K562 (cell line): ENCODE measurements at regions not wholly inside any gene's neighbourhood (a gene's known extent, or its start where the extent isn't known, plus 50 kb on each side); places are given as distances from the start of the nearest gene placed in this dataset.

Experiments
- ATAC-seq: fragments of 200-7000 bp; cut with Tn5 transposase; 3 replicates; pipeline ENCODE4 v1.9.1; 2020; ENCODE audit warnings: moderate library complexity
- BruUV-seq: library from RNA; stranded (reverse); fragments of 400-500 nt; replicated peaks from 2 replicates; lab custom pipeline; 2021; lab: Mats Ljungman, UMichigan
- CTCF ChIA-PET: fragments of 300-600 bp; formaldehyde crosslinking; extraction: SDS; loops from one replicate; lab custom pipeline; 2021; ENCODE audit warnings: low intra/inter-chr PET ratio; lab: Yijun Ruan, JAX
- POLR2A ChIA-PET: fragments of 300-600, 350-650 bp; sonication (Branson Sonifier 250); formaldehyde crosslinking; extraction: SDS; loops from one replicate; lab custom pipeline; 2021; ENCODE audit warnings: antibody characterized with exemption, inconsistent platforms; lab: Yijun Ruan, JAX
- DNase-seq, 4 experiments: peaks; one replicate each; pipeline versions ENCODE4 v3.0.0 to v3.0.0-alpha.2; 2011 to 2018; ENCODE audit warnings: low spot score in 3 of 4, mixed read lengths in 3 of 4; ENCODE audit errors: extremely low read depth in 1 of 4
- FAIRE-seq: peaks from 2 replicates; lab custom pipeline; 2011; peaks lifted over from hg19 to GRCh38; lab: Jason Lieb, UNC
- H2AFZ ChIP-seq: 2 replicates; pipeline ENCODE4 v1.6.0; 2011; ENCODE audit warnings: low read depth, low read length, control low read depth, inconsistent platforms
- H3K27ac ChIP-seq: fragments of 200-600 bp; 3 replicates; pipeline ENCODE4 v1.8.0; 2011; ENCODE audit warnings: low read depth, mild to moderate bottlenecking, control low read depth, inconsistent platforms, low read length, moderate library complexity, mixed read lengths; ENCODE audit errors: extremely low read depth
- H3K27me3 ChIP-seq, 2 experiments: fragments of 300-600 bp in 1 of 2; 2 replicates in 1 of 2; 3 replicates in 1 of 2; pipeline versions ENCODE4 v1.6.0 to v1.8.0; 2011; ENCODE audit warnings: inconsistent platforms in 2 of 2, low read length in 2 of 2, mild to moderate bottlenecking in 1 of 2, mixed read lengths in 1 of 2, moderate library complexity in 1 of 2; ENCODE audit not compliant: control insufficient read depth in 2 of 2, insufficient read depth in 2 of 2
- H3K36me3 ChIP-seq: fragments of 300-600 bp; 3 replicates; pipeline ENCODE4 v1.8.0; 2011; ENCODE audit warnings: mild to moderate bottlenecking, low read length, inconsistent platforms; ENCODE audit not compliant: control insufficient read depth, insufficient read depth
- H3K4me1 ChIP-seq, 2 experiments: fragments of 200-600 bp in 1 of 2; replicated peaks in 1 of 2; 2 replicates in 1 of 2; 3 replicates in 1 of 2; pipeline versions ENCODE4 v1.5.1 to v1.8.0; 2011; ENCODE audit warnings: inconsistent platforms in 2 of 2, low read length in 2 of 2, mild to moderate bottlenecking in 1 of 2, mixed read lengths in 1 of 2, moderate library complexity in 1 of 2; ENCODE audit not compliant: control insufficient read depth in 2 of 2, insufficient read depth in 2 of 2
- H3K4me2 ChIP-seq: 2 replicates; pipeline ENCODE4 v1.6.1; 2011; ENCODE audit warnings: low read length, control low read depth, inconsistent platforms, mixed read lengths; ENCODE audit not compliant: insufficient read depth
- H3K4me3 ChIP-seq: fragments of 200-600 bp; sonication (generic), shearing (Covaris generic); 2 replicates; pipeline ENCODE4 v1.5.1; 2016; ENCODE audit warnings: control low read depth, inconsistent platforms
- H3K79me2 ChIP-seq: fragments of 200-600 bp; 3 replicates; pipeline ENCODE4 v1.8.0; 2011; ENCODE audit warnings: low read length, inconsistent platforms; ENCODE audit not compliant: control insufficient read depth, insufficient read depth
- H3K9ac ChIP-seq, 2 experiments: 2 replicates each; pipeline versions ENCODE4 v1.6.0 to v1.6.1; 2011; ENCODE audit warnings: low read depth in 2 of 2, low read length in 2 of 2, control low read depth in 1 of 2, inconsistent platforms in 1 of 2, mild to moderate bottlenecking in 1 of 2, mixed read lengths in 1 of 2; ENCODE audit not compliant: insufficient read depth in 1 of 2
- H3K9me1 ChIP-seq: one replicate; pipeline ENCODE4 v1.6.0; 2011; ENCODE audit warnings: inconsistent platforms, mild to moderate bottlenecking, low read length, moderate library complexity; ENCODE audit not compliant: control insufficient read depth, insufficient read depth
- H3K9me3 ChIP-seq: replicated peaks from 2 replicates; pipeline ENCODE4 v1.5.1; 2011; ENCODE audit warnings: low read depth, low read length, inconsistent platforms; ENCODE audit not compliant: control insufficient read depth, insufficient read depth
- H4K20me1 ChIP-seq: replicated peaks from 2 replicates; pipeline ENCODE4 v1.6.1; 2011; ENCODE audit warnings: low read length, inconsistent platforms, mixed read lengths; ENCODE audit not compliant: control insufficient read depth, insufficient read depth
- JUND ChIP-seq, 2 experiments: IDR thresholded peaks; 2 replicates in 1 of 2; 3 replicates in 1 of 2; pipeline ENCODE4 v1.6.1; 2011; ENCODE audit warnings: borderline replicate concordance in 2 of 2, low read depth in 2 of 2, low read length in 2 of 2, improper control_type of control experiment in 1 of 2, missing biosample characterization in 1 of 2, missing genetic modification characterization in 1 of 2, missing genetic modification reagents in 1 of 2
- PATZ1 ChIP-seq: fragments of 250-450 bp; sonication (Bioruptor Pico); IDR thresholded peaks from 2 replicates; pipeline ENCODE4 v1.5.0; 2020; ENCODE audit warnings: mild to moderate bottlenecking, borderline replicate concordance
- SMAD4 ChIP-seq: fragments of 250-450 bp; sonication (Bioruptor Pico); conservative IDR thresholded peaks from 2 replicates; pipeline ENCODE4 v1.8.0; 2021; ENCODE audit warnings: inconsistent platforms, mild to moderate bottlenecking, moderate library complexity
- TOE1 ChIP-seq, 2 experiments: fragments of 450-650 bp in 1 of 2; sonication (generic) in 1 of 2; formaldehyde crosslinking in 1 of 2; IDR thresholded peaks; 2 replicates each; pipeline versions ENCODE4 v1.7.1 to v1.8.0; 2016 to 2022; ENCODE audit warnings: borderline replicate concordance in 2 of 2, mild to moderate bottlenecking in 2 of 2, antibody characterized with exemption in 1 of 2, inconsistent platforms in 1 of 2, low read depth in 1 of 2, missing genetic modification reagents in 1 of 2, moderate library complexity in 1 of 2
- ZNF232 ChIP-seq: sonication (generic); formaldehyde crosslinking; IDR thresholded peaks from 2 replicates; pipeline ENCODE4 v1.8.0; 2022; ENCODE audit warnings: mild to moderate bottlenecking, missing genetic modification reagents
- ZNF407 ChIP-seq: fragments of 450-650 bp; IDR thresholded peaks from 2 replicates; pipeline ENCODE4 v1.6.1; 2016; ENCODE audit warnings: low read depth
- ZNF583 ChIP-seq: fragments of 250-450 bp; sonication (Bioruptor Pico); IDR thresholded peaks from 2 replicates; pipeline ENCODE4 v1.4.0; 2020
- WGBS: fragments of 100-300 bp; shearing (Covaris generic); methylation state at CpG from one replicate; pipeline ENCODE4 v1.1.6; 2016; ENCODE audit warnings: low coverage, mixed read lengths; ENCODE audit not compliant: insufficient coverage; ENCODE audit errors: missing lambda C conversion rate; 5-methylcytosine and 5-hydroxymethylcytosine counted together
- in situ Hi-C: fragments of 300-500 bp; cut with MboI; formaldehyde crosslinking; loops from 4 replicates; pipeline ENCODE4 v1.15.0; 2018; ENCODE audit warnings: inconsistent platforms, mixed read lengths
- intact Hi-C: fragments of 100-400 bp; cut with micrococcal nuclease; formaldehyde crosslinking; loops from 2 replicates; pipeline ENCODE4 v1.14.2; 2022
- TF ChIP-seq, protein P1 (sequence below): sonication (generic); formaldehyde crosslinking; IDR thresholded peaks from 2 replicates; pipeline ENCODE4 v1.8.0; 2022; ENCODE audit warnings: missing genetic modification reagents, mild to moderate bottlenecking, moderate library complexity, borderline replicate concordance

DNA sequence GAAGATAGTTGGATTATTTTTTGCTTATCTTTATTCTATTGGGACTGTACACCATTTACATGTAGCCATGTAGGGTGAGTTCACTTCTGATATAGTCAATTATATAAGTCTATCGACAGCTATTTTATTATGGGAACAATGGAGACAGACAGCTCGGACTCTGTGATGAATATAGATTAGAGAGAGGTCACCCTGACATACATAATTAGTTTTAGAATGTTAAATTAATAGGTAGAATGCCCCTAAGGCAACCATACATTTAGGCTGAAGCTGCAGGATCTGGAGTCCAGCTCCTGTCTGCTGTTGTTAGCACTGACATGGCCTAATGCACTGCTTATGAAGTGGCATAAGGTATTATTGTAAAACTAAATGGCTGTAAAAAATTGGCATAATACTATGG, 700.8 kb downstream of the MAT2B start:
- H3K36me3 ChIP-seq: no peaks in the 10 kb centered on the region
- no peak overlapping the region for H3K4me3 ChIP-seq
- no peaks in the 10 kb centered on the region for H3K9me1 ChIP-seq
- no TSS peak for BruUV-seq
- no peak overlapping the region for H3K27ac ChIP-seq
- no peaks in the 10 kb centered on the region for H4K20me1 ChIP-seq
- DNase-seq: no peak
- no peaks in the 10 kb centered on the region for H3K79me2 ChIP-seq
- 26% methylated on average over 2 of the region's 2 CpGs for WGBS
- H3K4me1 ChIP-seq: no peaks in the 10 kb centered on the region
- no peak overlapping the region for H3K9ac ChIP-seq
- no peaks in the 10 kb centered on the region for H3K9me3 ChIP-seq
- no peaks in the 10 kb centered on the region for H3K27me3 ChIP-seq
- no peak for FAIRE-seq
- in situ Hi-C loops (no loop called here), intact Hi-C loops (no loop called here)
- no peak overlapping the region for H2AFZ ChIP-seq
- ChIA-PET CTCF (no interaction called here), POLR2A (no interaction called here)
- no peak for ATAC-seq
- TF ChIP-seq JUND (IDR thresholded peaks at IDR 0.05; ENCODE audit: borderline replicate concordance, low read depth, low read length) (no peak), JUND (tag; IDR thresholded peaks at IDR 0.05; ENCODE audit: borderline replicate concordance, low read depth, low read length) (no peak), SMAD4 (CRISPR knock-in tag) (no peak), ZNF583 (CRISPR knock-in tag) (no peak), PATZ1 (no peak), ZNF232 (CRISPR knock-in tag) (no peak), TOE1 (IDR thresholded peaks at IDR 0.05; ENCODE audit: borderline replicate concordance) (no peak), TOE1 (CRISPR knock-in tag; IDR thresholded peaks at IDR 0.05; ENCODE audit: borderline replicate concordance, low read depth) (no peak), ZNF407 (no peak)
- TF ChIP-seq, protein P1, sequence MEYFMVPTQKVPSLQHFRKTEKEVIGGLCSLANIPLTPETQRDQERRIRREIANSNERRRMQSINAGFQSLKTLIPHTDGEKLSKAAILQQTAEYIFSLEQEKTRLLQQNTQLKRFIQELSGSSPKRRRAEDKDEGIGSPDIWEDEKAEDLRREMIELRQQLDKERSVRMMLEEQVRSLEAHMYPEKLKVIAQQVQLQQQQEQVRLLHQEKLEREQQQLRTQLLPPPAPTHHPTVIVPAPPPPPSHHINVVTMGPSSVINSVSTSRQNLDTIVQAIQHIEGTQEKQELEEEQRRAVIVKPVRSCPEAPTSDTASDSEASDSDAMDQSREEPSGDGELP (CRISPR knock-in tag): no peak
- H3K4me2 ChIP-seq: no peak overlapping the region
